Ascending aorta (tissue), 2 donors: ENCODE measurements at regions not wholly inside any gene's neighbourhood (a gene's known extent, or its start where the extent isn't known, plus 50 kb on each side); places are given as distances from the start of the nearest gene placed in this dataset.

ENCODE experiments used
- DNase-seq, 2 donors: peaks; one replicate each; pipeline ENCODE4 v3.0.0-alpha.2; 2019; ENCODE audit warnings: low spot score in 2 of 2
- H3K27ac ChIP-seq, 2 donors: fragments of 200-600 bp; sonication (generic); one replicate each; pipeline ENCODE4 v1.5.1; 2016 to 2017; ENCODE audit warnings: mild to moderate bottlenecking in 1 of 2
- H3K27me3 ChIP-seq: fragments of 200-600 bp; sonication (generic); one replicate; pipeline ENCODE4 v1.5.1; 2017
- H3K36me3 ChIP-seq, 2 donors: fragments of 200-600 bp; sonication (generic); one replicate each; pipeline ENCODE4 v1.5.1; 2016
- H3K4me1 ChIP-seq, 2 donors: fragments of 200-600 bp; sonication (generic); one replicate each; pipeline ENCODE4 v1.5.1; 2016 to 2017; ENCODE audit warnings: mild to moderate bottlenecking in 1 of 2
- H3K4me3 ChIP-seq, 2 donors: fragments of 200-600 bp; sonication (generic); one replicate each; pipeline ENCODE4 v1.5.1; 2016 to 2017; ENCODE audit warnings: mild to moderate bottlenecking in 1 of 2
- H3K9me3 ChIP-seq, 2 donors: fragments of 200-600 bp; sonication (generic); one replicate each; pipeline ENCODE4 v1.5.1; 2016
- intact Hi-C: fragments of 100-400 bp; cut with DNase I; formaldehyde crosslinking; loops from one replicate; pipeline ENCODE4 v1.15.1; 2023
- TF ChIP-seq, protein P1 (sequence below), 3 experiments: fragments of 200-600 bp in 2 of 3; fragments of 450-650 bp in 1 of 3; sonication (generic) in 2 of 3; IDR thresholded peaks; one replicate each; pipeline ENCODE4 v1.5.1; 2016 to 2019; ENCODE audit warnings: antibody characterized with exemption in 3 of 3, mild to moderate bottlenecking in 1 of 3, moderate library complexity in 1 of 3

DNA sequence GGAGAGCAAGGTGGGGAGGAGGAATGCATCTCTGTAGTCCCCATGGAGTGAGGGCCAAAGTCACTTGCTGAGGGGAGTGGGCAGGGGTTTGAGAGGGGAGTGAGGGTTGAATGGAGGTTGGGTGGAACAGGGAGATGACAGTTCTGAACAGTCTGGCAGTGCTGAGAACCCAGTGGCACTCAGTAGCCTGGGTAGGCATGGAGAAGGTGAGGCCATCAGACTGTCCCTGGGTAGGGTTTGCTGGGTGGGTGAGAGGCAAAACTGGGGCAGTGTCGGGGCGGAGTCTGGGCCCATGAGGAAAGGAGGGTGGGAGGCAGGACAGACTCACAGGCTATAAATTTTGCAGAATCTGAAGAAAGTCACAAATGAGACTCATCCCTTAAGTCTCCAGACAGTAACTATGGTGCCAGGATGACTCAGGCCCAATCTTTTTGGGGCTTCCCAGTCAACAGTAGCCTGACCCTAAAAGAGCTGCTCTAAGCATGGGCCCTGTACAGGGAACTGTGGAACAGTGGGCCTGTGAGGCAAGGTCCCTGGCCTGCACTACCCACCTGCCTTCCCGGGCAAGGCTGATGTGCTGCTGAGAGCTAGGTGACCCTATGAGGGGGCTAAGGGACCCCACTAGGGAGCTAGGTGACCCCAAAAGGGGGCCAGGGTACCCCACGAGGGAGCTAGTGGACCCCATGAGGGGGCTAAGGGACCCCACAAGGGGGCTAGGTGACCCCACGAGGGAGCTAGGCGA lies 51.0 kb upstream of the DMRTB1 start:
- TF ChIP-seq, protein P1, sequence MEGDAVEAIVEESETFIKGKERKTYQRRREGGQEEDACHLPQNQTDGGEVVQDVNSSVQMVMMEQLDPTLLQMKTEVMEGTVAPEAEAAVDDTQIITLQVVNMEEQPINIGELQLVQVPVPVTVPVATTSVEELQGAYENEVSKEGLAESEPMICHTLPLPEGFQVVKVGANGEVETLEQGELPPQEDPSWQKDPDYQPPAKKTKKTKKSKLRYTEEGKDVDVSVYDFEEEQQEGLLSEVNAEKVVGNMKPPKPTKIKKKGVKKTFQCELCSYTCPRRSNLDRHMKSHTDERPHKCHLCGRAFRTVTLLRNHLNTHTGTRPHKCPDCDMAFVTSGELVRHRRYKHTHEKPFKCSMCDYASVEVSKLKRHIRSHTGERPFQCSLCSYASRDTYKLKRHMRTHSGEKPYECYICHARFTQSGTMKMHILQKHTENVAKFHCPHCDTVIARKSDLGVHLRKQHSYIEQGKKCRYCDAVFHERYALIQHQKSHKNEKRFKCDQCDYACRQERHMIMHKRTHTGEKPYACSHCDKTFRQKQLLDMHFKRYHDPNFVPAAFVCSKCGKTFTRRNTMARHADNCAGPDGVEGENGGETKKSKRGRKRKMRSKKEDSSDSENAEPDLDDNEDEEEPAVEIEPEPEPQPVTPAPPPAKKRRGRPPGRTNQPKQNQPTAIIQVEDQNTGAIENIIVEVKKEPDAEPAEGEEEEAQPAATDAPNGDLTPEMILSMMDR (IDR thresholded peaks at IDR 0.05) = no peak
- no peaks in the 10 kb centered on the region for H3K9me3 ChIP-seq
- no peak overlapping the region for H3K27ac ChIP-seq
- H3K36me3 ChIP-seq = no peaks in the 10 kb centered on the region
- no peak for DNase-seq
- intact Hi-C loops = no loop called here
- H3K4me3 ChIP-seq = no peak overlapping the region
- no peaks in the 10 kb centered on the region for H3K4me1 ChIP-seq
- H3K27me3 ChIP-seq = no peaks in the 10 kb centered on the region

DNA sequence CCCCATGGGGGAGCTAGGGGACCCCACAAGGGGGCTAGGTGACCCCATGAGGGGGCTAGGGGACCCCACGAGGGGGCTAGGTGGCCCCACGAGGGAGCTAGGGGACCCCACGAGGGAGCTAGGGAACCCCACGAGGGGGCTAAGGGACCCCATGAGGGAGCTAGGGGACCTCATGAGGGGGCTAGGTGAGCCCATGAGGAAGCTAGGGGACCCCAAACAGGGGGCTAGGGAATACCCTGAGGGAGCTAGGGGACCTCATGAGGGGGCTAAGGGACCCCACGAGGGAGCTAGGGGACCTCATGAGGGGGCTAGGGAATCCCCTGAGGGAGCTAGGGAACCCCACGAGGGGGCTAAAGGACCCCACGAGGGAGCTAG lies 50.5 kb upstream of the DMRTB1 start:
- Histone ChIP-seq H3K4me3 (no peak overlapping the region), H3K4me1 (no peaks in the 10 kb centered on the region), H3K9me3 (no peaks in the 10 kb centered on the region), H3K27me3 (no peaks in the 10 kb centered on the region), H3K27ac (no peak overlapping the region), H3K36me3 (no peaks in the 10 kb centered on the region)
- no peak for DNase-seq
- TF ChIP-seq, protein P1 (IDR thresholded peaks at IDR 0.05) = no peak
- intact Hi-C loops = no loop called here

GRCh38 chr1:53409233-53409632 lies 50.0 kb upstream of the DMRTB1 start:
- intact Hi-C loops = no loop called here
- TF ChIP-seq, protein P1 (IDR thresholded peaks at IDR 0.05) = no peak
- Histone ChIP-seq H3K27me3 (no peaks in the 10 kb centered on the region), H3K36me3 (no peaks in the 10 kb centered on the region), H3K4me1 (no peaks in the 10 kb centered on the region), H3K4me3 (no peak overlapping the region), H3K9me3 (no peaks in the 10 kb centered on the region), H3K27ac (no peak overlapping the region)
- no peak for DNase-seq
